ENCODE measurements at regions not wholly inside any gene's neighbourhood (a gene's known extent, or its start where the extent isn't known, plus 50 kb on each side); places are given as distances from the start of the nearest gene placed in this dataset.

DNA sequence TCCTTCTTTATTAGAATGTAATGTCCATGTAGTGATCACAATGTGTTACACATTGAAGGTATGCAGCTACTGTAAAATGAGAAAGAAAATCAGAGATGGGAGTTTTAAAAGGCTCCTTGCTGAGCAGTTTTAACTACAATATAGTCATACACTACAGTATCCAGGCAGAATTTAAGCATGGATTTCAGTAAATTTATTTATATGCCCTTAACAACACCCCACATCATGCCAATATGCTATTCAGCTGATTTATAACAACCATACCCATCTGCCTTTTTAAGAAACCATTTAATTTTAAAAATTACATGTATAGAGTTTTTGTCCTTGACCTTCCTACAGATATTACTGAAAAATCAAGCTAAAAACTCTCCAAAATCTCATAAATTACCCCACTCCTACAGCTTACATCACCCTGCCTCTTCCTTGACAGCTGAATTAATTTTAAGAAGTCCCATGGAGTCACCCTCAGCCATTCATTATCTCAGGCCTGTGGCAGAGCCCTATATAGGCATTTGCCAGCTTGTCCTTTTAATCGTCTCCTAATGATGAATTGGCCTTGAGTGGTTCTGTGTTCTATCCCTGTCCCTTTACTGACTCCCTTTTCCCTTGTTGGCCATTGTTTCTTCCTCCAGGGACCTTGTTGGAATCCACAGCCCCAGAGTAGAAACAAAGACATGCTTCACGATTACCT, 797.6 kb upstream of the ARRDC4 start:
- Histone ChIP-seq H3K9me3 (no peaks in the 10 kb centered on the region), H3K27me3 (no peaks in the 10 kb centered on the region), H3K4me3 (no peak overlapping the region), H3K4me1 (no peaks in the 10 kb centered on the region), H3K27ac (no peak overlapping the region), H3K36me3 (no peaks in the 10 kb centered on the region)
- TF ChIP-seq, protein P1, sequence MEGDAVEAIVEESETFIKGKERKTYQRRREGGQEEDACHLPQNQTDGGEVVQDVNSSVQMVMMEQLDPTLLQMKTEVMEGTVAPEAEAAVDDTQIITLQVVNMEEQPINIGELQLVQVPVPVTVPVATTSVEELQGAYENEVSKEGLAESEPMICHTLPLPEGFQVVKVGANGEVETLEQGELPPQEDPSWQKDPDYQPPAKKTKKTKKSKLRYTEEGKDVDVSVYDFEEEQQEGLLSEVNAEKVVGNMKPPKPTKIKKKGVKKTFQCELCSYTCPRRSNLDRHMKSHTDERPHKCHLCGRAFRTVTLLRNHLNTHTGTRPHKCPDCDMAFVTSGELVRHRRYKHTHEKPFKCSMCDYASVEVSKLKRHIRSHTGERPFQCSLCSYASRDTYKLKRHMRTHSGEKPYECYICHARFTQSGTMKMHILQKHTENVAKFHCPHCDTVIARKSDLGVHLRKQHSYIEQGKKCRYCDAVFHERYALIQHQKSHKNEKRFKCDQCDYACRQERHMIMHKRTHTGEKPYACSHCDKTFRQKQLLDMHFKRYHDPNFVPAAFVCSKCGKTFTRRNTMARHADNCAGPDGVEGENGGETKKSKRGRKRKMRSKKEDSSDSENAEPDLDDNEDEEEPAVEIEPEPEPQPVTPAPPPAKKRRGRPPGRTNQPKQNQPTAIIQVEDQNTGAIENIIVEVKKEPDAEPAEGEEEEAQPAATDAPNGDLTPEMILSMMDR (IDR thresholded peaks at IDR 0.05) = no peak
- DNase-seq (ENCODE audit: low spot score) = no peak

DNA sequence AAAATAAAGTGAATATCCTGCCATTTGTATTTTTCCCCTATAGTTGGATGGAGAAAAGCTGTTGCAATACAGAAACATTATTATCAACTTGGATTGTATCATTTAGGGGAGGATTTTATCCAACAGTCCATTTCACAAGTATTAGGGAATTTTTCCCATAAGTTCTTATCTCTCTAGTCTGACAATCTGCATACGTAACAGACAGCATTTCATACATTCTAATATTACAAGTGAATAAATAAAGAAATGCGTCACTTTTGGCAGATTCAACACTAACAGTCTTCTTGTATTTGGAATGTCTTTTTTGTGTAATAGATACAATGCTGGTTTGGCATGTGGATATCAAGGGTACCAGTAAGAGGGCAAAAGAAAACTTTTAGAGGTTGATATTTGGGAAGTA, 795.3 kb upstream of the ARRDC4 start:
- H3K27ac ChIP-seq = no peak overlapping the region
- no peak for DNase-seq (ENCODE audit: low spot score)
- H3K4me3 ChIP-seq = no peak overlapping the region
- no peaks in the 10 kb centered on the region for H3K36me3 ChIP-seq
- TF ChIP-seq, protein P1 (IDR thresholded peaks at IDR 0.05) = no peak
- no peaks in the 10 kb centered on the region for H3K27me3 ChIP-seq
- H3K9me3 ChIP-seq = no peaks in the 10 kb centered on the region
- H3K4me1 ChIP-seq = no peaks in the 10 kb centered on the region

GRCh38 chr15:97168704-97169475, 791.6 kb upstream of the ARRDC4 start:
- H3K27ac ChIP-seq = no peak overlapping the region
- H3K9me3 ChIP-seq = no peaks in the 10 kb centered on the region
- DNase-seq (ENCODE audit: low spot score) = no peak
- no peaks in the 10 kb centered on the region for H3K36me3 ChIP-seq
- H3K4me3 ChIP-seq = no peak overlapping the region
- TF ChIP-seq, protein P1 (IDR thresholded peaks at IDR 0.05) = no peak
- H3K4me1 ChIP-seq = no peaks in the 10 kb centered on the region
- H3K27me3 ChIP-seq = no peaks in the 10 kb centered on the region

- no peak for DNase-seq (ENCODE audit: low spot score)
- no peaks in the 10 kb centered on the region for H3K4me1 ChIP-seq
- H3K27me3 ChIP-seq = no peaks in the 10 kb centered on the region
- no peaks in the 10 kb centered on the region for H3K36me3 ChIP-seq
- no peak overlapping the region for H3K27ac ChIP-seq
- TF ChIP-seq, protein P1 (IDR thresholded peaks at IDR 0.05) = no peak
- H3K9me3 ChIP-seq = no peaks in the 10 kb centered on the region
- no peak overlapping the region for H3K4me3 ChIP-seq
These were observed 788.9 kb upstream of the ARRDC4 start for GRCh38 chr15:97171556-97171955.

GRCh38 chr15:97174886-97175540, 785.5 kb upstream of the ARRDC4 start:
- no peak overlapping the region for H3K27ac ChIP-seq
- no peaks in the 10 kb centered on the region for H3K36me3 ChIP-seq
- H3K9me3 ChIP-seq = no peaks in the 10 kb centered on the region
- H3K4me3 ChIP-seq = no peak overlapping the region
- no peaks in the 10 kb centered on the region for H3K4me1 ChIP-seq
- TF ChIP-seq, protein P1 (IDR thresholded peaks at IDR 0.05) = no peak
- DNase-seq (ENCODE audit: low spot score) = no peak
- no peaks in the 10 kb centered on the region for H3K27me3 ChIP-seq
